ENCODE measurements at regions not wholly inside any gene's neighbourhood (a gene's known extent, or its start where the extent isn't known, plus 50 kb on each side); places are given as distances from the start of the nearest gene placed in this dataset.
A peak's percentile ranks its signal among the peaks of the same experiment; 100 is the strongest.

DNA sequence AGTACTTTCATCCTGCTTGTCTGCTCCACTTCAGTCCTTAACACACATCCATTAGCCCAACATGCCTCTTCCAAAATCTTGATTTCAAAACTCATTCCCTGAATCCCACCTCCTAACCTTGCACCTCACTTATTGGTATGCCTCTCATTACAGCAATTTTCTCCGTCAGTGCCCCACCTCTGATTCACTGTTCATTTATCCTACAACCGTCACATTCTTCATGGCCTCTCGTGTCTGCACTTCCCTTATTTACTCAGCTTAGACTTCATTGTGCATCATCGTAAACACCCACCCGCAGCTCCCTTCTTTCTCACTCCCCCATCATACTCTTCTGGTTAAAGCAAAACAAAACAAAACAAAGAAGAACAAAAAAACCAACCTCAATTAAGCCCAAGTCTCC is 160.6 kb upstream of the HMGA2 start:
- peak in 1 of 2 donors; percentile 82 for DNase-seq (ENCODE audit: low read depth in 2 of 2)
- Histone ChIP-seq H3K4me3 (replicated peaks in 1 of 4; ENCODE audit: control extremely low read depth in 1 of 4, insufficient read depth in 1 of 4, low read depth in 3 of 4, low read length in 4 of 4) (no peak overlapping the region), H3K4me1 (ENCODE audit: control insufficient read depth, extremely low read depth, insufficient read depth, low read length) (no peaks in the 10 kb centered on the region), H3K36me3 (ENCODE audit: control insufficient read depth, insufficient read depth, low read length) (no peaks in the 10 kb centered on the region), H3K27me3 (ENCODE audit: control insufficient read depth, insufficient read depth, low read length) (no peaks in the 10 kb centered on the region), H2AFZ (ENCODE audit: low read length) (no peak overlapping the region), H3K27ac (ENCODE audit: insufficient read depth, low read length) (no peak overlapping the region), H3K9me3 (ENCODE audit: control insufficient read depth, insufficient read depth, low read depth, low read length) (no peaks in the 10 kb centered on the region), H4K20me1 (ENCODE audit: control insufficient read depth, extremely low read depth, insufficient read depth, low read length) (no peaks in the 10 kb centered on the region), H3K79me2 (ENCODE audit: control insufficient read depth, insufficient read depth, low read length) (no peaks in the 10 kb centered on the region), H3K9ac (ENCODE audit: insufficient read depth, low read length) (no peak overlapping the region), H3K4me2 (ENCODE audit: extremely low read depth, insufficient read depth, low read length) (no peak overlapping the region)
- TF ChIP-seq, protein P1, sequence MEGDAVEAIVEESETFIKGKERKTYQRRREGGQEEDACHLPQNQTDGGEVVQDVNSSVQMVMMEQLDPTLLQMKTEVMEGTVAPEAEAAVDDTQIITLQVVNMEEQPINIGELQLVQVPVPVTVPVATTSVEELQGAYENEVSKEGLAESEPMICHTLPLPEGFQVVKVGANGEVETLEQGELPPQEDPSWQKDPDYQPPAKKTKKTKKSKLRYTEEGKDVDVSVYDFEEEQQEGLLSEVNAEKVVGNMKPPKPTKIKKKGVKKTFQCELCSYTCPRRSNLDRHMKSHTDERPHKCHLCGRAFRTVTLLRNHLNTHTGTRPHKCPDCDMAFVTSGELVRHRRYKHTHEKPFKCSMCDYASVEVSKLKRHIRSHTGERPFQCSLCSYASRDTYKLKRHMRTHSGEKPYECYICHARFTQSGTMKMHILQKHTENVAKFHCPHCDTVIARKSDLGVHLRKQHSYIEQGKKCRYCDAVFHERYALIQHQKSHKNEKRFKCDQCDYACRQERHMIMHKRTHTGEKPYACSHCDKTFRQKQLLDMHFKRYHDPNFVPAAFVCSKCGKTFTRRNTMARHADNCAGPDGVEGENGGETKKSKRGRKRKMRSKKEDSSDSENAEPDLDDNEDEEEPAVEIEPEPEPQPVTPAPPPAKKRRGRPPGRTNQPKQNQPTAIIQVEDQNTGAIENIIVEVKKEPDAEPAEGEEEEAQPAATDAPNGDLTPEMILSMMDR (conservative IDR thresholded peaks at IDR 0.05 in 1 of 2, IDR thresholded peaks at IDR 0.05 in 1 of 2; ENCODE audit: low read depth in 1 of 2, low read length in 2 of 2): no peak
- no peak for TF ChIP-seq EZH2 (IDR thresholded peaks at IDR 0.05; ENCODE audit: low read length, missing control alignments)

DNA sequence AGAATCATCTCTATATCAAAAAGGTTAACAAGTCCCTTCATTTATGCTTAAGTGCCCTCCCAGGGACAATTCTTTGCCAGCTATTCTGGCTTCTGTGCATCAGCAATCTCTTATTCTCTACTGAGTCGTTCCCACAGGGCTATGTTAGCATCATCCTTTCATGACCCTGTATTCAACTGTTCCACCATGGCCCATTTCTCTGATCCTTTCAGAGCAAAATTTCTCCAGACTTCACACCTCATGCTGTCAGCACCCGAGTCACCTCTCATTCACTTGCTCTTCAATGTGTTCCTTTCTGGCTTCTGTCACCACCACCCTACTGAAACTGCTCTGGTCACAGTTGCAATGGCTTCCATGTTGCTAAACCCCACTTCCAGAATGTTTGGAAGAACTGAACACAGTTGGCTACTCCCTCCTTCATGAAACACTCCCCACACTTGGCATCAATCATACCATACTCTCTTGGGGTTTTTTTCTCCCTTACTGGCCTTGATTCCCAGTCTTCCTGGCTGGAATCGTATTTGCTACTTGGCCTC is 159.5 kb upstream of the HMGA2 start:
- DNase-seq (ENCODE audit: low read depth in 2 of 2): no peak
- no peaks in the 10 kb centered on the region for H3K79me2 ChIP-seq (ENCODE audit: control insufficient read depth, insufficient read depth, low read length)
- H3K36me3 ChIP-seq (ENCODE audit: control insufficient read depth, insufficient read depth, low read length): no peaks in the 10 kb centered on the region
- H4K20me1 ChIP-seq (ENCODE audit: control insufficient read depth, extremely low read depth, insufficient read depth, low read length): no peaks in the 10 kb centered on the region
- no peak overlapping the region for H3K9ac ChIP-seq (ENCODE audit: insufficient read depth, low read length)
- H3K4me3 ChIP-seq (replicated peaks in 1 of 4; ENCODE audit: control extremely low read depth in 1 of 4, insufficient read depth in 1 of 4, low read depth in 3 of 4, low read length in 4 of 4): no peak overlapping the region
- no peaks in the 10 kb centered on the region for H3K4me1 ChIP-seq (ENCODE audit: control insufficient read depth, extremely low read depth, insufficient read depth, low read length)
- no peaks in the 10 kb centered on the region for H3K27me3 ChIP-seq (ENCODE audit: control insufficient read depth, insufficient read depth, low read length)
- no peak overlapping the region for H3K27ac ChIP-seq (ENCODE audit: insufficient read depth, low read length)
- no peak overlapping the region for H2AFZ ChIP-seq (ENCODE audit: low read length)
- H3K9me3 ChIP-seq (ENCODE audit: control insufficient read depth, insufficient read depth, low read depth, low read length): no peaks in the 10 kb centered on the region
- no peak overlapping the region for H3K4me2 ChIP-seq (ENCODE audit: extremely low read depth, insufficient read depth, low read length)
- TF ChIP-seq EZH2 (IDR thresholded peaks at IDR 0.05; ENCODE audit: low read length, missing control alignments): no peak
- TF ChIP-seq, protein P1 (conservative IDR thresholded peaks at IDR 0.05 in 1 of 2, IDR thresholded peaks at IDR 0.05 in 1 of 2; ENCODE audit: low read depth in 1 of 2, low read length in 2 of 2): no peak

DNA sequence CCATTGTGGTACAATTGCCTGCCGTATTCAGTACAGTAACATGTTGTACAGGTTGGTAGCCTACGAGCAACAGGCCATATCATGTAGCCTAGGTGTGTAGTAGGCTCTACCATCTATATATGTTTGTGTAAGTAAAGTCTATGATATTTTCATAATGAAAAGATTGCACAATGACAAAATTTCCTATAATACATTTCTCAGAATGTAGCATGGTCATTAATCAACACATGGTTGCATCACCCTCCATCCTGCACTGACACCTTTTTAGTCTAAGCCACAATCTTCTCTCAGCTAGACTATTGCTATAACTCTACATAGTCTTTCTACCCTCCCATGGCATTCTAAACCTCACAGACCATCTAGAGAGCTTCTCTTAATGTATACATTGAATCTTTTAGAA is 158.5 kb upstream of the HMGA2 start:
- no peak overlapping the region for H2AFZ ChIP-seq (ENCODE audit: low read length)
- H3K4me1 ChIP-seq (ENCODE audit: control insufficient read depth, extremely low read depth, insufficient read depth, low read length): no peaks in the 10 kb centered on the region
- no peaks in the 10 kb centered on the region for H4K20me1 ChIP-seq (ENCODE audit: control insufficient read depth, extremely low read depth, insufficient read depth, low read length)
- no peak overlapping the region for H3K9ac ChIP-seq (ENCODE audit: insufficient read depth, low read length)
- DNase-seq (ENCODE audit: low read depth in 2 of 2): no peak
- H3K4me2 ChIP-seq (ENCODE audit: extremely low read depth, insufficient read depth, low read length): no peak overlapping the region
- H3K9me3 ChIP-seq (ENCODE audit: control insufficient read depth, insufficient read depth, low read depth, low read length): no peaks in the 10 kb centered on the region
- TF ChIP-seq EZH2 (IDR thresholded peaks at IDR 0.05; ENCODE audit: low read length, missing control alignments): no peak
- TF ChIP-seq, protein P1 (conservative IDR thresholded peaks at IDR 0.05 in 1 of 2, IDR thresholded peaks at IDR 0.05 in 1 of 2; ENCODE audit: low read depth in 1 of 2, low read length in 2 of 2): no peak
- H3K79me2 ChIP-seq (ENCODE audit: control insufficient read depth, insufficient read depth, low read length): no peaks in the 10 kb centered on the region
- no peaks in the 10 kb centered on the region for H3K36me3 ChIP-seq (ENCODE audit: control insufficient read depth, insufficient read depth, low read length)
- no peaks in the 10 kb centered on the region for H3K27me3 ChIP-seq (ENCODE audit: control insufficient read depth, insufficient read depth, low read length)
- no peak overlapping the region for H3K4me3 ChIP-seq (replicated peaks in 1 of 4; ENCODE audit: control extremely low read depth in 1 of 4, insufficient read depth in 1 of 4, low read depth in 3 of 4, low read length in 4 of 4)
- H3K27ac ChIP-seq (ENCODE audit: insufficient read depth, low read length): no peak overlapping the region

Data from fibroblast of lung (primary cell).